Stimulated activated CD4-positive, alpha-beta T cell treated with anti-CD3 and anti-CD28 coated beads, Interleukin-12 subunit alpha, Interleukin-12 subunit beta, amount 100 ng/mL, for 24 hours (primary cell): ENCODE measurements at regions not wholly inside any gene's neighbourhood (a gene's known extent, or its start where the extent isn't known, plus 50 kb on each side); places are given as distances from the start of the nearest gene placed in this dataset.

Experiments
- DNase-seq, 2 experiments: peaks; one replicate each; pipeline ENCODE4 v3.0.0-alpha.2; 2020; ENCODE audit warnings: low read depth in 2 of 2

DNA sequence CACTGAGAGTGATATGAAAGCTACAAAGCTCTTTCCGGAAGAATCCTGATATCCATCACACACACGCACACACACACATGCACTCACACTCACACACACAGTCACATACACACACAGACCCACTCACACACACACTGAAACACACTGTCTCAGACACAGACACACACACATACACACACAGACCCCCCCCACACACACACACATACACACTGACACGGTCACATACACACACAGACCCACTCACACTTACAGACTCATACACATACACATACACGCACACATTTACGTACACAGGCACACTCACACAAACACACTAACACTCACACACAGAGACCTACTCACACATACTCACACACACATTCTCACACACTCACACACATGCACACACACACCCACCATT lies 58.6 kb downstream of the LIG4 start:
- no peak for DNase-seq

DNA sequence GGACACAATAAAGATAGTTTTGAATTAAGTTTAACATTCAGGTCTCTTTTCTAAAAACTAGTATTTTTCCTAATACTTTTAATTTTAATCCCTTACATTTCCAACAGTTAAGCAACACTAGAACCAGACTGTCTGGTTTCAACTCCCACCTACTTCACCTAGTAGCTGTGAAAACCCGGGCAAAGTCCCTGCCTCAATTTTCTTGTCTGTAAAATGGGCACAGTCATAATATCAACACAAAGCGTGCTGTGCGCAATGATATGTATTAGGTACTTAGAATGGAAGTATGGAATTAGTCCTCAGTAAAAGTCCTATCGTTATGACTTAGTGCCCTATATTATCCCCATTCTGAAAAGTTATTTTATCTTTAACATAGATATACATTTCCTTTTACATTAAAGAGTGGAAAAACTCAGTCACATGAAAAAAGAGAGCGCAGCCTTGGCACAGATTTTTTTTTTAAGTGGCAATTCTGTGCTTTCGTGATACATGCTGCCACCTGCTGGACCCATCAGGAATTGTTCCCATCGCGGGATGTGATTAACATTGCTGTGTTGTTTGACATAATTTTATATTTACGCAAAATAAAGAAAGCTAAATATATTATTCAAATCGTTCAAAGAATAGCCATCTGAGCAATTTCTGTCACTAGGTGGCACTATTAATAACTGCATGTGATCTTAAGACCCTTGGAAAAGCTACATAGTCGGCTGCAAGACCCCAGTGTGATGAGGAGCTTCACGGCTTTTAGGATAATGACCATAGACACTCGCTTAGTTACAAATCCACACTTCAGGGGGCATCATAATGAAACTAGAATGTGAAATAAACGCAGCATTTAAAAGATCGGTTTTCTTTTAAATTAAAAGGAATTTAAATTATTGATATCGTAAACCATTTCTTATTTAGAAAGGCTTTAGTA lies 59.9 kb downstream of the LIG4 start:
- peak; percentile 16 to 57 for DNase-seq

DNA sequence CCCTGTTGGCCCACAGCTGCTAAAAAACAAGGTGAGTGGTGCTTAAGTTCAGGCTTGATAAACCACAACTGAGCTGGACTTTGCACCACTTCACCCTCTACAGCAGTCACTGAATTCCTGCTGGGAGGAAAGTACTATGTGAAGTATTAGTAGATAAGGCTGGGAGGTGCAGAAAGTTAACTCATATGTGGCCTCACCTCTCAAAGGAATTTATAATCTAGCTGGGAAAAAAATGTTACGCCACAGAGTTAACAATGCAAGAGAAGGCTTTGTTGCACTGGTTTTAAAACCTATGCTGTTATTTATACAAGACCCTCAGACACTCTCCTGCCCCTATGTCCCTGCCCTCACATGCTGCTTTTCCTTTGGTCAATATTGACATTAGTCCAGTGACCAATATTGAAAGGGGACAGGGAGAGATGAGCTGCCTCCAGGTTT lies 60.9 kb downstream of the LIG4 start:
- DNase-seq: no peak

GRCh38 chr13:108146642-108147041 lies 68.7 kb downstream of the LIG4 start:
- DNase-seq: no peak

GRCh38 chr13:108142702-108143436 lies 72.5 kb downstream of the LIG4 start:
- no peak for DNase-seq

- no peak for DNase-seq
Measured at GRCh38 chr13:108137176-108137575, 78.2 kb downstream of the LIG4 start.

- no peak for DNase-seq
Measured at GRCh38 chr13:108127406-108127805, 87.9 kb downstream of the LIG4 start.

DNA sequence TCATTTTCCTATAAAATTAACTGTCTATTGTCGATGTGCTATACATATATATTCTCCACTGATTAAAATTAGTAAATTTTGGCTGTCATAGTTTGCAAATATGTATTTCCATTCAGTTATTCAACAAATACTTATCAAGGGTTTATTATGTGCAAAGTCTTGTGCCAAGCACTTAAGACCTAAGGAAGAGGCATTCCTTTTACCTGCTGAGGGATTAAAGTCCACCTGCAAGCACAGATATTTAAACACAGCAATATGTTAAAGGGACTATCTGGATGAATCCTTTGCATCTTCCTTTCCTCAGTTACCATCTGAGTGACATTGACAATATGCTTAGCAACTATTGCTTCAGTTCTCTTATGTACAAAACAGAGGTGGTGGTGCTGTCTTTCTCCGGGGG lies 89.3 kb downstream of the LIG4 start:
- DNase-seq: no peak

DNA sequence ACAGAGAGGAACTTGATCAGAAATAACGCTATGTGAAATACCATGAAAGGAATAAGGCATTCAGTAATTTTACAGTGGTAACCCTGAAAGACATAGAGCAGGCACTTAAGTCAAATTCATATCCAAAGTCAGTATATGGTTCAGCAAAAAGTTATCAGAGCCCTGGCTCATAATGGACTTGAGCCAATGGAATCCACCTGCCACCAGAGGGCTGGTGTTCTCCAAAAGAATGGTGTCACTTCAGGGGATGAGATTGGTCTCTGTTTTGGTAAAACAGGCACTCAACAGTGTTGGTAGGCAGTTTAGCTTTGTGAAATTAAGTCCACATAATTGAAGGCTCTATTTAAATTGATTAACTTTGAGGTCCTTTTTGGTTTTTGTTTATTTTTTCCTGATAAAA lies 93.9 kb downstream of the LIG4 start:
- DNase-seq: no peak

GRCh38 chr13:108120856-108121255 lies 94.5 kb downstream of the LIG4 start:
- DNase-seq: no peak

- DNase-seq: no peak
Measured at GRCh38 chr13:108120302-108120701, 95.0 kb downstream of the LIG4 start.

GRCh38 chr13:108115738-108116137 lies 99.6 kb downstream of the LIG4 start:
- DNase-seq: no peak

- DNase-seq: no peak
Measured at GRCh38 chr13:108113407-108113806, 101.9 kb downstream of the LIG4 start.

DNA sequence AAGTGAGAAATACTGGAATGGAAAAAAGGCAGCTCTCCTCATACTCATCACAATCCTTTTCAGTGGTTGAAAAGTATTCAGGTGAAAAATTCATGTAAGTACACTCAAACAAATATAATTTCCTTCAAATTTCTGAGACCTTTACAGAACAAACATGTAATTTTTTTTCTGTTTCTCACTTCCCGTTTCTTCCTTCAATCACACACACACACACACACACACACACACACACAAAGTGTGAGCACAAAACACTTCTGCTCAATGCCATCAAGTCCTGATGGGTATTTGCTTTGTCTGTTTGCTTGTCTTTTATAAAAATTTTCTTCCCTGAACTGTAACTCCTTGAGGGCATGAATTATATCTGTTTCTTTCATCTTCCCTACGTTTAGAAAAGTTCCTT lies 110.6 kb downstream of the LIG4 start:
- DNase-seq: no peak

DNA sequence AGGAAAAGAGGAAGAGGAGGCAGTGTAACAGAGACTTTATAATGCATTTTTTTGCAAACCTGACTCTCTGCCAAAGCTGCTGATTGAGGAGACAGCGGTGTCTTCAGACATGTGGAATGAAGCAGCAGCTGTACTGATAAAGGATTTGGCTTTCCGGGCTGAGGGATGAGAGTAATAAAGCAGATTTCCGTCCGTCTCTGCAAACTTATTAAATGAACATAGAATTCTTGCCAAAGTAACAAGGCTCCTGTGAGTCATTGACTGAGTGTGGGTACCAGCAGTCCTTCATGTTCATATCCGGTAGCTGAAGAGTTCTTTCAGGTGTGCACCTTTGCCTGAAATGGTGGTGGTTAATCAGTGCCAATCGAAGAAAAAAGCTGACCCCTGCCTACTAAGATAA lies 112.6 kb downstream of the LIG4 start:
- no peak for DNase-seq

DNA sequence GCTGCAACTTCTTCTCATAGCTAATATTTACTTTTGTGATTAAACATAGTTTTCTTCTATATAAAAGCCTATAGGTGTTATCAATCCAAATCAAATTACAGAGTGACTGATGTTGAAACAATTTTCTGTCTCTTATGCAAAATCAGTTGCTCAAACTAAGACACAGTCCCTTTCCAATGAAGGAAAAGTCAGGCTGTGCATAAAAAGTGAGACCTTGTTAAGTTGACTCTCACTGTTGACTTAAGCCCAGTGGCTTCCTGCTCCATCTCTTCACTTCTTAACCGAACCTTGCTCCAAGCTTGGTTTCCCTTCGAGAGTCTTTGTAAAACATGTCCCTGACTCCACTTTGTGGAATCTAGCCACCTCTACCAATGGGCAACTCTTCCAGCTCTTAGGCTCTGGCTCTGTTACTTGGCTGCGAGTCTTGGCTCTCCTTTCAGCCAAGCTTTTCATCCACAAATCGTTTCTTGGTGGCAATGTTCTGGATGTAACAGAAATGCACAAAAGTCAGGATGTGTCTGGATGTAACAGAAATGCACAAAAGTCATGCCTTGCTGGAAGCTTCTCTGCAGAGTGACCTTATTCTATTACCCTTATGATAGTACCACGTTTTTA lies 118.9 kb downstream of the LIG4 start:
- DNase-seq: no peak

GRCh38 chr13:108095036-108095435 lies 120.3 kb downstream of the LIG4 start:
- no peak for DNase-seq

DNA sequence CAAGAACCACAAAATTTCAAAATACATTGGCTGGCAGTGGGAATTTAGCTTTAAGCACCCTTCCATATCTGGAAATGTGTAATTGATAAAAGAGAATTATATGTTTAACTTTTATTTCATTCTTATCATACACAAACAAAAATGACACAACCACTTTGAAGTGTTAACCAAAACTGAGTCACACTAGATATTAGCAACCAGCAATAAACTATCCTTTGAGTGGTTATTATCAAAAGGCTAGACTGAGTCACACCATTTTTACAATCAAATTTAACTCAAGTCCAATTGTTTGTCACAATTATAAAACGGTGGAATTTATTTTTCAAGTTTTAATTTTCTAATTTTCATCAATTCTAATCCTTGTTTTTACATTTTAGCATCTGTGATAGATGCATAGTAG lies 121.7 kb downstream of the LIG4 start:
- DNase-seq: no peak

DNA sequence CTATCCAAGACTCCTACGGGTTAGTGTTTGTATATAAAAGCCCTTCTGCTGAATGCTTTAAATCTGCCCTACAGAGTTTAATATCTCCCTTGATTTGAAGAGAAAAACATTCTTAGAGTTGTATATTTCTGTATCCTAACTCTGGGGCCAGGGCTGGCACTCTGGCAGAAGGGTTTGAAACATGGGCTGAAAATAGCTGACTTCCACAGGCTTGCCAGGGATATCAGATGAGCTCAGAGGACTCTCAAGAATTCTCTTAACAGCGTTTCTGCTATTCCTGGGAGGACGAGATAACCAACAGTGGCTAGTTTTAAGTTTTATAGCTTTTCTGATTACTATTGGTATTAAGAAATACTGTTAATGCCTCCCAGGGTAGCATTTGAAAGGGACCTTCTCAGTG lies 127.5 kb downstream of the LIG4 start:
- no peak for DNase-seq

GRCh38 chr13:108086678-108087077 lies 128.7 kb downstream of the LIG4 start:
- DNase-seq: no peak

- DNase-seq: no peak
Measured at GRCh38 chr13:108084840-108085239, 130.5 kb downstream of the LIG4 start.

- DNase-seq: no peak
Measured at GRCh38 chr13:108083056-108083455, 132.3 kb downstream of the LIG4 start.

DNA sequence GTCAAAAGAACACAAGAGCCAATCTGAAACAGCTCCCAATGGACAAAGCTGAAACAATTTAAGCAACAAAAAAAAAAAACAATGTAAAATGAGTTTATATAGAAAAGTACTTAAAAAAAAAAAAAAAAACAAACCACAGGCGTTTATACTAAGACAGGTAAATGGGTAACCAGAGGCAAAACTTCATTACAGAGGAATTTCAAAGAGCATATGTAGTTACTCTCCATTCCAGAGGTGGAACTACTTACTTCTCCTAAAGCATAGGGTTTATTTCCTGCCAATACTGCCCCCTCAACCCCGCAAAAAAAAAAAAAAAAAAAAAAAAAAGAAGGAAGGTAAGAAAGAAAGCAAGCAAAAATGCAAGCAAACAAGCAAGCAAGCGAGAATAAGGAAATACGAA lies 132.9 kb downstream of the LIG4 start:
- no peak for DNase-seq
